ENCODE measurements at regions not wholly inside any gene's neighbourhood (a gene's known extent, or its start where the extent isn't known, plus 50 kb on each side); places are given as distances from the start of the nearest gene placed in this dataset.

DNA sequence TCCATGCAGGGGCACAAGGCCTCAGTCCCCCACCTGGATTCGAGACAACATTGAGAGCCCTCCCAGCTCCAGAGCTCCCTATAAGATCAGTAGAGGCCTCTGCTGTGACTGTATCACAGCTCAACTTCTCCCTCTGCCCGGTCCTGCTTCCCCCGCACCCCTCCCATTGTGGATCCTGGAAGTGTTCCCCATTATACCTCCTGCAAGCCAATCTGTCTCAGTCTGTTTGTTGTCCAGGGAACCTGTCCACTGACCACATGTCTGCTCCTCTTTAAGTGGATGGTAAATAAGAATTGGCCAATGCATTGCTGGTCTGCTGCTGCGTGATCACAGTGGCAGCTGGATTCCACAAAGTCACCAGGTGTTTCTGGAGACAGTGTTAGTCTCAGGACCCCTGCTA, 259.7 kb upstream of the HABP2 start:
- DNase-seq, result no peak

DNA sequence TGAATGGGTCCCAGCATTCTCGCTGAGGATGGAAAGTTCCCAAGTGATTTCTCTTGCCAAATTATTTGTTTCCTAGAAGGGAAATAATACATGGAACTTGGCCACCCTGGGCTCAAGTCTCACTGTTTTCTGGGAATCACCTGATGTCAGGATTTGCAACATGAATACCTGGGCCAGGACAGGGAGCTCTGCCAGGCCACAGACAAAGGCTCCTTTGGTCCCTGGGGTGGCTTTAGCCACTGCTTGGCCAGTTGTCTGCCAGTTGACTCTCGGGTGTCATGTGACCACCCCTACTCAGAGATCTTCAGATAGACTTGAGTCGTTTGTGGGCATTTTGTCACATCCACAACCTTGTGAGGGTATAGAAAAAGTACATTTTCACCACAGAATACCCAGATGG, 258.0 kb upstream of the HABP2 start:
- DNase-seq, result no peak

DNA sequence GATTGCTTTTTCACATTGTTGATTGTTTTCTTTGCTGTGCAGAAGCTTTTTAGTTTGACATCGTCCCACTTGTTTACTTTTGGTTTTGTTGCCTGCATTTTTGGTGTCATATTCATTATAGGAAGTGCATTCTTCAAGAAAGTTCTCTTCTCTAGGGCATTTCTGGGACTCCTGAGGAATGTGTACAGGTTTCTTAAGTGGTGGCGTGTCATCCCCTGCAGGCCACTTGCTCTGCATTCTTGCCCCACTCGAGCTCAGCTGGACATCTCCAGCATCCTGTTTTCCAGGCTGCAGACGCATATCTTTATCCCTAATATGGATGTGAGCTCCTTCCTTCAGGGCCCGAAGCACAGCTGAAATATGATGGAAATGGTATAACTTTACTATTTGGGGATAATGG, 255.6 kb upstream of the HABP2 start:
- DNase-seq, result no peak

DNA sequence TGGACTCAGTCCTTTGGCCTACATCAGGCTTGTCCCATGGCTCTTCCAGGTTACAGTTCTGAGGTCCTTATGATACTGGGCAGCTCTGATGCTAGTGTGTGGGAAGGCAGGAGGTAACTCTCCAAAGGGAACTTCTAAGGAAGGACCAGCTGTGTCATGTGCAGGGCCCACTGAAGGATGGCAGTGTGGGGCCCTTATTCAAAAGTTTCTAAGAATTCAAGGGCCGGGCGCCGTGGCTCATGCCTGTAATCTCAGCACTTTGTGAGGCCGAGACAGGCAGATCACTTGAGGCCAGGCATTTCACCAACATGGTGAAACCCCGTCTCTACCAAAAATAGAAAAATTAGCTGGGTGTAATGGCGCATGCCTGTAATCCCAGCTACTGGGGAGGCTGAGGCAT, 254.2 kb upstream of the HABP2 start:
- no peak for DNase-seq

DNA sequence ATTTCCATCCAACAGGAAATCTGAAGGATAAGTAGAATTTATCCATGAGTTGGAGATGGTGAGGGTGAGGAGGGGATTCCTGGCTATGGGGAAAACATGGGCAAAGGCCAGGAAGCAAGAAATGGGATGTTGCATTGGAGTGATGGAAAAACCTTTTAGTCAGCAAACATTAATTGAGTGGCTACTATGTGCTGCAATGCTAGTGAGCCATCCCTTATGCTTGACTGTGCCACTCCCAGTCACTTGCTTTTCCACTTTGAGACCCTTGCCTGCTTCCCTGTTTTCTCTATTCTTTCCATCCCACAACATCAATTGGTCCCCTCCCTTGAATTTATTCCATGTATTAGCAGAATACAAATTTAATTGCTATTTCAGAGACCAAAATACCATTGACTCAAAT, 252.7 kb upstream of the HABP2 start:
- DNase-seq, result no peak

DNA sequence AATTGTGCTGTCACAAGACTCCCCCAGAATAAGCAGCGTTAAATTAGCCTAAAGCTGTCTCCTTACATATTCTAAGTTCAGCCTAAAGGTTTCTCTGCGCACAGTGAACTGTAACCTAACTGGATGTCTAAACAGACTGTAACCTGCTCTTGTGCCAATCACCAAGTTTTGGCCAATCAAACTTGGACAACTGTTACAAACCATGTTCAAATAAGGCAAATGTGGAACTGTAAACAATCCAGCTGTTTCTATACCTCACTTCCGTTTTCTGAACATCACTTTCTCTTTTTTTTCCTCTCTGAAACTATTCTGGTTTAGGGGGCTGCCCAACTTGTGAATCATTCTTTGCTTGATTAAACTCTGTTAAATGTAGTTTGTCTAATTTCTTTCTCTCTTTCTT, 252.2 kb upstream of the HABP2 start:
- DNase-seq, result no peak

DNA sequence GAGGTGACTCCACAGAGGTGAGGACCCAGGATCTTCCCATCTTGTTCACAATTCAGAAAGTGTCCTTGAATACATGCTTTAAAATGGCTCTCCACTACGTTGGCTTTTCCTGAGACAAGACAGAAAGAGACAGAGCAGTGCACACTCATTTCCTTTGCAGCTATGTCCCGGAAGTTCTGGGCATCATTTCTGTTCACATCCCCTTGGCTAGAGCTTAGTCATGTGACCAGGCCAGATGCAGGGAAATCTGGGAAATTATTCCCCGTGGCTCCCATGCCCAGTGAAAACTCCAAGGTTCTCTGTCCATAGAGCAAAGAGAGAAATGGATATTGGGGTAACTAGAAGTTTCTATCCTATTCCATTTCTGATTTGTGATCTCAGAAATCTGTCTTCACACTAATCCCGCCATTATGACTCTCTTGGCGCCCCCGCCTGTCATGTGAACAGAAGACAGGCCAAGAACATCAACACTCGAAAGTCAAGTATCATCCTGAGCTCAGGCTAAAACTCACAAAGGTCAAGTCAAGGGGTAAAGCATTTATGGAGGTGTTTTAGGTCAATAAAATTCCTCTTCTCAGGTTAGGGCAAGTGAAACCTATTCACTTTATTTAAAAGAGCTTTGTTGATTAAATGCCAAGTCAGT, 251.4 kb upstream of the HABP2 start:
- DNase-seq, result no peak

DNA sequence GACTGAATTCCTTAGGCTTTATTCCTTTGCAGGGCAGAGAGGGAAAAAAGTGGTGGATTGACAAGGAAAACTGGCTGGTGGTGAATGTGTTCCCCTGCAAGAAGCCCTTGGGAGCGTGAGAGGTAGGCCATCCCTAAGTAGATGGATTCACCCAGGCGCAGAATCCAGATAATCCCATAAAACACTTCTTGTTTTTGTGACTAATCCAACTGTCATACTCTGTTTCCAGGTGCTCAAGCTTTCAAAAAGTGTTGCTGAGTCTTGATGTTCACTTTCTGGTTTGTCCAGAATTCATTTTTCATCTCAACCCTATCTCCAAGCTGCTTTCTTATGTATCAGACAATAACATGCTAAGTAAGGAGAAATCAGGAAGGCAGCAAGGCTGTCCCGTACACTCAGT, 250.8 kb upstream of the HABP2 start:
- DNase-seq, result no peak

DNA sequence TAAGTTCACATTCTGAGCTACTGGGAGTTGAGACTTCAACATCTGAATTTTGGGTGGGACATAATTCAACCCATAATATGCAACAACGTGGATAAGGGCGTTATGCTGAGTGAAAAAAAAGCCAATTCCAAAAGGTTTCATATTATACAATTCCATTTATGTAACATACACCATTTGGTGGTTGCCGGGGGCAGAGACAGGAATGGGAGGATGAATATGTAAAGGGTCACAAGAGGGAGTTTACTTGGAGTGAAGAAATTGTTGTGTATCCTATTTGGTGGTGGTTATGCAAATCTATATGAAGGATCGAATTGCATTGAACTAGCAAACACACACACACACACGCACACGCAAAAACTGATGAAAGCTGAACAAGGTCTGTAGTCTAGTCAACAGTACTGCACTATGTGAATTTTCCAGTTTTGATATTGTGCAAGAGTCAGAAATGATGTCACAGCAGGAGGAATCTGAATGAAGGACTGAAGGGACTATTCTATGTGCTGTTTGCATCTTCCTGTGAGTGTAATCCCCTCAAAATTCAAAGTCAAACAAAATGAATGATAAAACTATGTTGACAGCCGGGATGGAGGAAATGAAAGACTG, 249.2 kb upstream of the HABP2 start:
- DNase-seq, result no peak

DNA sequence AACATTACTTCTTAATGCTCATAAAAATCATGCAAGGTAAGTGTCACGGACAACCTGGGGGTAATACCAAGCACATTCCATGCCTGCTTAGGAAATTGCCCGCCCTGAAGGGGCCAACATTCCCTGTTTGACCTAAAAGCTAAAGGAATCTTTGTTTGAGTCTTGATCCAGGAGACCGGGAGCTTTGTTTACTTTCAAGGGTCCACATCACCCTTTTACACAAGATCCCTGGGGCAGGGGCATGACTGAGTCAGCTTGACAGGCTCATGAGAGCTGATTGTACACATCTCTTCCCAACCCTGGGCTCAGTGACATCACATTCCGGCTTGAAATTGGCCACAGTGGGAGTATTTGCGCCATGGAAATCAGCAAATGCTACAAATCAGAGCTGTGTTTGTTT, 248.1 kb upstream of the HABP2 start:
- no peak for DNase-seq

DNA sequence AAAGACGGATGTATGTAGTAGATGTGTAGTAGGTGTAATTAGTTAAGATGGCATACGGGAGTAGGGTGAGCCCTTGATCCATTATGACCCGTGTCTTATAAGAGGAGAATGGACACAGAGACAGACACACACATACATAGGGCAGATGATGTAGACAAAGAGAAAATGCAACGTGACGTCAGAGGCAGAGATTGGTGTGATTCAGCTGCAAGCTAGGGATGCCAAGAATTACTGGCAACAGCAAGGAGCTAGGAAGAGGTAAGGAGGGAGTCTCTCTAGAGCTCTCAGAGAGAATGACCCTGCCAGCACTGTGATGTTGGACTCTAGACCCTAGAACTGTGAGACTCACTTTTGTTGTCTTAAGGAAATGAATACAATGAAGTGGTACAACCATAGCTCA, 247.0 kb upstream of the HABP2 start:
- no peak for DNase-seq

DNA sequence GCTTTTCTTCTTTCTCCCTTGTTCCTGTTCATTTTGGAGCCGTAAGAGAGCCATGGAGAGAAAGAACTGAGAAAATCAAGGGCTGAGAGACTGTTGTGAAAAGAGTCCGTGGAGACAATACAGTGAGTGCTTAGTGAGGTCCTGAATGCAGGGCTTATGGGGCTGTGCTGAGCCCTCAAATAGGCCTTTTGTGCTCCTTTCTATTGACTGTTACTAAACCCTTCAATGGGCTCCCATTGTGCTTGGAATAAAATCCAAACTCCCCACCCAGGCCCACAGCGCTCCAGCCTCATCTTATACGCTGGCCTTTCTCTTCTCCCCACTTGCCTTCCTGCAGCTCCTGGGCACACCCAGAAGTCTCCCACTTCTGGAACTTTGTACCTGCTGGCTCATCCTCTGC, 243.1 kb upstream of the HABP2 start:
- no peak for DNase-seq

DNA sequence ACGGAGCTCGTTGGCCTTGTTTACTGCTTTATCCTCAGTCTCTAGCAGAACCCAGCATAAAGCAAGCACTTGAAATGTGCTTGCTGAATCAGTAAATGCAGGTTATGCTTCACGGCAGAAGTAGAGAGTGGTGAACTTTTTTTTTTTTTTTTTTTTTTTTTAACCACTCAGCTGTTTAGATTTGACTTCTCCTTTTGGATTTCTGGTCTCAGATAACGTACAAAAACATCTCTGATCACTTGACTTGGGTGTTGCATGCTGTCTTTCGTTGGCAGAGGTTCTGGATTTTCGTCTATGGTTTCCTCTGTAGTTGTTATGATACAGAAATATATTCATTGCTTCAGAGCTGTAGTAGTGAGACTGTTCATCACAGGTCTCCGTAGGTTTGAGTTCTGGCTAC, 242.5 kb upstream of the HABP2 start:
- peak; percentile 7 for DNase-seq

DNA sequence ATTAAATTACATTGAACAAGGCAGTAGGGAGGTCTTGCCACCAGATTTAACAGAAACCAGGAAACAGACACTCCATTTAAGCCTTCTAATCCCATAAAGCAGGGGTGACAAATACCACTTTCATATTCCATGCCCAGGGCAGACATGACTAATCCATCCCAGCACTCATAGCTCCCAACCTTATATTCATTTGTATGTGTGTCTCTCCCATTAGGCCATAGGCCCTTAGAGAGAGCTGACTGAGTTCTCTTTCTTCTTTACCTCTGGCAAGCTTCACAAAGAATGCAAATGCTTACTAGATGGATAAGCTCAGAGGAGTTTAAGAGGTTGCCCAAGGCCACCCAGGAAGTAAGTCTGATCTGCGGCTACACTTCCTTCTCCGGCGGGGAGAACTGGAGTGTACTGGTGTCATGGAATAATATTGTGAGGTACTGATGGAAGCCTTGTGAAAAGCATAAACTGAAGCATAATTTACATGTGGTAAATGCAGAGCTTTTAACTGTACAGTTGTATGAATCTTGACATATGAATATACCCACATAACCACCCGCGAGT, 239.7 kb upstream of the HABP2 start:
- DNase-seq, result no peak

DNA sequence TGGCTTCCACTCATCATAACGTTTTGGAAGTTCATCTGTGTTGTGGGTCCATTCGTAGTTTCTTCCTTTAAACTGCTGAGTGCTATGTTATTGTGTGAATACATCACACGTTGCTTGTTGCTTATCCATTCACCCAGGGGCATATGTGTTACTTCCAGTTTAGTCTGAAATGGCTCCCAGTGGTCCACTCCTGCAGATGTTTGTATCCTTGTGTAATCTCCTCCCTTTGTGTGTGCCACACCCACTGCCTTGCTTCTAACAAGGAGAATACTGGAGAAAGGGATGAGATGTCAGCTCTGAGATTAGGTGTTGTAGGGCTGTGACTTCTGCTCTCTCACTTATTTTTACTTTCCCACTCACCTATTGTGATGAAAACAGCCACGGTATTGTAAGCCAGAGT, 239.1 kb upstream of the HABP2 start:
- DNase-seq, result no peak

DNA sequence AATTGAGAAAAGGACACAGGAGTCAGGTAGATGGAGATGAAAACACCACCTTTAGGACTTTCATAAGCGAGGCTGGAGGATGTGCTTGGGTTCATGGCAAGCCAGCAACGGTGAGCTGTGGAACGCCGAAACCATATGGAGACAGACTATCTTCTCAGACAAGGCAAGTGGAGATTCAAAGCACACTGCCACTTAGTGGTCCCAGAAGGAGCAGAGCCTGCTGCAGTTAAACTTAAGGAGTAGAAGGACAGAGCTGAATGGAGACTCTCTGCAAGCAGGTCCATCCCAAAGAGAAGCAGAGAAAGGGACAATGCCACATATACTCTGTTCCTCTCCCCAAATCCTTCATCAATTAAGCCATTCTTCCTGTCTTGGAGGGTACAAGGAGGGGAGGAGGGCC, 236.3 kb upstream of the HABP2 start:
- DNase-seq, result no peak

DNA sequence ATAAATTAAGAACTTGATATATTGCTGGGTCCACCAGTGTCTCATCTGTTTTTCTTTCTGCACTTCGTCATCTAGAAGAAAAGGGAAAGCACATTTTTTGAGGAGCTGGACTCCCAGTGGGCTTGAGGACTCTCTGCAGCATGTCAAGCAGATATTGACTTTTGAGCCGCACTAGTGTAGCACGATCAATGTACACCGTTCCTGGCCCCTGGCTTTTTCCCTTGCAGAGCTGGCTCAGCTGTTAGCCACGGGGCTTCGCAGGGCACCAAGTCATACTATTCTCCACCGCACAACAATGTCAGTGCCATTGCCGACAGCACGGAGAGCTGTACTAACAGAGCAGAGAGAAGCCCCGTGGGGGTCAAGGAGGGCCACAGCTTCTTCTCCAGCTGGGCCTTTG, 235.4 kb upstream of the HABP2 start:
- no peak for DNase-seq

DNA sequence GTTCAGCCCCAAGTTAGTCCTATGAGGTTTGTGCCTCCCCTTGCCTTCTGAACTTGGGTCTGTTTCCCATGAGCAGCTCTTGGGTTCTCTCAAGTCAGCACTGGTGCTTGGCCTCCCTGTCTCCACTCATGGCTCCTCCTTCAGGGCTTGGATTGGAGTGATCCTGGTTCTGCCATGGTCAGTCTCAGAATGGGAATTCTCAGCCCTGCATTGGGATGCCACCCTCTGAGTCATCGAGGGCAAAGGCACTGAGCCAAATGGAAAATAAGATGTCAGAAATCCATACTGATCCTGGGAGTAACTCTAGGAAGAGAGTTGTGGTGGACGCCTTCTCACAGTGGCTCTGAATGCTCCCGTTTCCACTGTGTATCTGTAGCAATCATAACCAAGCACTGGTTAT, 233.4 kb upstream of the HABP2 start:
- no peak for DNase-seq

DNA sequence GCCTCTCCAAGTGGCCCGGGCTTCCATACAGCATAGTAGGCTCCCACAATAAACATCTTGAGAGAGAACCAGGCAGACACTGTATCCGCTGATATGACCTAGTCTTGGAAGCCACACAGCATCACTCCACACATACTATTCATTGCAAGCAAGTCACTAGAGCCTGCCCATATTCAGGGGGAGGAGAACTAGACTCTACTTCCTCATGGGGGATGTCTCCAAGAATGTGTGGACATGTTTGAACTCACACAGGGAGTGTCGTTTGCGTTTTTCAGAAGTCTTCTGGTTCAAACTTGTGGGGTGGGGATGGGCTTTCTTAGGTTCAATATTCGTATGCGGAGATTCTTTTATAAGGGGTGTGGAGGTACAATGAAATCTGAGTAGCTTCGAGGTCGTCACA, 232.6 kb upstream of the HABP2 start:
- DNase-seq, result no peak

DNA sequence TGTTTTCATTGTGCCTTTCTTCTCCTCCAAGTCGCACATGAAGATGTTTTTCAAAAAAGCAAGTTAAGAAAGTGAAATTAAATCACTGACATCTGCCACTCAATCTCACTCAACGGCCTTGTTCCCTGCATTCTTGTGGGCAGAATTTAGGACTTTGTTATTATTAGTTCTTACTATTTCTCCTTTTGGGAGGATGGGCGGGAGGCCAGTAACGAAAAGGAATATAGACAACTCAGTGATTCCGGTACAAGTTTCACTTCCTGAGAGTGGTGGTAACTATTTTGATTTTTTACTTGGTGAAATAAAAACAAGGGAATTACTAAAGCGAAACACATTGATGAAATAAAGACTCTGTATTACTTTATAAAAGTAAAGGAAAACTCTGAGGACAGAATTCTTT, 231.9 kb upstream of the HABP2 start:
- DNase-seq, result no peak

DNA sequence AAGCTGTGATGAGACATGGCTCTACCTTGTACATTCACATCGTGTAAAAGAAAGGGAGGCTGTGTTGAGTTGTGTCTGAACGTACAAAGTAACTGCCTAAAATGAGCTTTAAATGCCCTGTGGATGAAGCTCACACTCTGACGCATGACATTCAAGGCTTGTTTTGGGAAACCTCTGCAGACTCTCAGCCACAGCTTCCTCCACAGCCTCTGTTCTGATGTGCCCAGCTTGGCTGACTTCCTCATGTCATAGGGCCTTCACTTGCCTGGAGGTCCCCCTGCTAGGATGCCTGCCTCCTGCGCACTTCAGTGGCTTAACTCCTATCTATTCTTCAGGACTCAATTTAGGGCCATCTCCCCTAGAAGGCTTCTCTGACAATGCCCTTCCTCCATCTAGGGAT, 230.0 kb upstream of the HABP2 start:
- DNase-seq, result peak; percentile 27

DNA sequence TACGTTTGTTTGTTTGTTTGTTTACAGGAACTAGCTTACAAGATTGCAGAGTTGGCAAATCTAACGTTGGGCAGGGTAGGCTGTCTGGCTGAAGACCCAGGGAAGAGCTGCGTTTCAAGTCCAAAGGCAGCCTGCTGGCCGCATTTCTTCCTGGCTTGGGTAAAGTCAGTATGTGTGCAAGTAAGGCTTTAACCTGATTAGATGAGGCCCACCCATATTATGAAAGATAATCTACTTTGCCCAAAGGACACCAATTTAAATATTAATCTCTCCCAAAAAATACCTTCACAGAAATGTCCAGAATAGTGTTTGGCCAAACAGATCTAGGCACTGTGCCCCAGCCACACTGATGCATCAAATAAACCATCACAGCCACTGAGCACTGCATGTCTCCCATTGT, 228.9 kb upstream of the HABP2 start:
- DNase-seq, result no peak

DNA sequence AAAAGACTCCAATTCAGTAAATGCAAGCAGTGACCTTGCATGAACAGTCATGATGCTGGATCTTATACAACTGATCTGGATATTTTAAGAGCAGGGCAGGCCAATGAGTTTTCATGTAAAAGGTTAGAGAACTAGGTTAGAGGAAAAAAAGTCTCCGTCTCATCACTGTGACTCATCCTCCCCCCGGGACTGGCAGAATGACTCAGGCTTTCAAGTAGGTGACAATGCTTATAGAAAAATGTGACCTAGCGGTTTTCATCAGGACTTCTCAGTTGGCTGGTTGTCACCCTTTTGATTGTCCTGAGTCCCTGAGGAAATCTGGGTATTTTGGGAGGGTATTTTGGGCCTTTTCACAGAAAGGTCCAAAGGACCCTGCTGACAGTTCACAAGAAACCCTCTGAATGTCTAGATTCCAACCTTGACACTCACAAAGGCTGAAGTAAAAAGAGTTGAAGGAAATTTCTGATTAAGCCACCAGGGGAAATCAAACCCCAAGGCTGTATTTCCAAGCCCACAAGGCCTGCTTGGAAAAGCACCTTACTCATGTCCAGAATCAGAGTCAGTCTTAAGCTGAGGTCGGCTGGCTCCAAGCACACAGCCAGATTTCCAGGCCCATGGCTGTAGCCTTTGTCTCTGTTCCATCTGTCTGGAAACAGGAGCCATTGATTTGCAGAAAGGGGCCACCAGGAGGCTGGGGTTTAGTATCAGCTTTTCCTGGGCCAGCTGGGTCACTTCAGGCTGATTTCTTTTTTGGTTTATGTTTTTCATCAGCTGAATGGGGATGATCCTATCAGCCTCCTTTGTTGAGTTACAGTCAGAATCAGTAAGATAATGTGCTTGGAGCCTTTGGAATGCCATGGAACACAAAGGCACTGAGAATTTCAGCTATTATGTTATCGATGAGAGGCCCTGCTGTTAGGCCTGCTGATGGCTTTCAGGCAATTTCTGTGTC, 226.4 kb upstream of the HABP2 start:
- DNase-seq, result peak; percentile 35

DNA sequence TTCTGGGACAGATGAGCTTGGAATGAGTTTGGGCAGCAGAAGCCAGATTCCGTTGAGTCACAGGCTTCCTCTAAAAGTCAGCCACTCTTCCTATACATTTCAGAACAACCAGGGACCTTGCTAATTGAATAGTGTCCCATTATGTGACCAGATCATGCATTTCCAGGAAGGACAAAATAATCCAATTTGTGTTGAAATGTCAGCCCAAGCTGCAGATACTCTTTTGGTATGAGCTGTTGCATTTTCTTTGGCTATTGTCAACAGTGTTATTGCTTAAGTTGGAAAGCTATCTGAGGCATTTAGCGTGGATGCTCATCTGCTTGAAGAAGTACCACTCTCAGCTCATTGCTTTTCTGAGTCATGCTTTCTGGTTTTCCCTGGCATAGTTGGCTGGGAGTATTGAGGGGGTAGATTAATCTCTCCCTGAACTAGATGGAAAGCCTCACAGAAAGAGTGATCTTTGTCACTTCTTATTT, 223.7 kb upstream of the HABP2 start:
- no peak for DNase-seq
